ENCODE measurements at regions not wholly inside any gene's neighbourhood (a gene's known extent, or its start where the extent isn't known, plus 50 kb on each side); places are given as distances from the start of the nearest gene placed in this dataset.
"Not testable (repeated sequence)": the region's sequence is repeated elsewhere in the genome, so short reads cannot be mapped to it uniquely, and the experiment has no call there.

DNA sequence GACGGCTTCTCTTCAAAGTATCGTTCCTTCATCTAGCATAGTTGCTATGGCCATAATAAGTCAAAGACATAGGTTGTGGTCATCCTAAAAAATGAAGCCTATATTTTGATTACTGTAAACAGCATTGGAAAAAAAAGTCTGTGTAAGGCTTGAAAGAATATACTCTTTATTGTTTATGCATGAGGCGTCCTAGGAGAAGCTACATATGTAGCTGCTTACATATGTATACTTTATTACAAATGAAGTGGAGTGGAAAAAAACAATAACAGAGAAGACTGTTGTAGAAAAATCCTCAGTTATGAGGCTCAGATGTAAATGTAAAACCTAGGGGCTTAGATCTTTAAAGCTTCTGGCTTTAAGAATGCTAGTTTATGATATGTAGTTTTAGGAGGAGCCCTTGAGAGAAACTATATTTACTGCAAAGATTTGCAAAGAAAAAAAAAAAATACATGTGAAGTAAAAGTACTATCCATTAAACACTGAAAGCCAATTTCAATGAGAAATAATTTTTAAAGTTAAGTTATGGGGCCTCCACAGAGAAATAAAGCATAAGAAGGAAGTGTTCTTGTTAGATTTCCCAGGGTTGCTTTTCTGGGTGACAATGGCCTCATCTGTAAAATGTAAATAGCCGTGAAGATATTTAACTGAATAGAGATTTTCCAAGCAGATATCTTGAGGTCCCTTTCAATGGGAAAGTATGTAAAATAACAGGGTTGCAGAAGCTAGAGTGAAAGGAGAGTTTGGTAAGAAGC is 598.2 kb downstream of the TRIML1 start:
- no peak for DNase-seq
- WGBS, 2 donors: 92 to 94% methylated on average over 4 of the region's 4 CpGs
- intact Hi-C loops (cut with DNase I): no loop called here
- Histone ChIP-seq H3K27me3 (no peaks in the 10 kb centered on the region), H3K4me3 (replicated peaks in 1 of 3) (no peak overlapping the region), H3K4me1 (no peaks in the 10 kb centered on the region), H3K36me3 (no peaks in the 10 kb centered on the region), H3K9me3 (no peaks in the 10 kb centered on the region), H3K27ac (no peak overlapping the region)
- no peak for TF ChIP-seq POLR2A (IDR thresholded peaks at IDR 0.05)
- TF ChIP-seq, protein P1, sequence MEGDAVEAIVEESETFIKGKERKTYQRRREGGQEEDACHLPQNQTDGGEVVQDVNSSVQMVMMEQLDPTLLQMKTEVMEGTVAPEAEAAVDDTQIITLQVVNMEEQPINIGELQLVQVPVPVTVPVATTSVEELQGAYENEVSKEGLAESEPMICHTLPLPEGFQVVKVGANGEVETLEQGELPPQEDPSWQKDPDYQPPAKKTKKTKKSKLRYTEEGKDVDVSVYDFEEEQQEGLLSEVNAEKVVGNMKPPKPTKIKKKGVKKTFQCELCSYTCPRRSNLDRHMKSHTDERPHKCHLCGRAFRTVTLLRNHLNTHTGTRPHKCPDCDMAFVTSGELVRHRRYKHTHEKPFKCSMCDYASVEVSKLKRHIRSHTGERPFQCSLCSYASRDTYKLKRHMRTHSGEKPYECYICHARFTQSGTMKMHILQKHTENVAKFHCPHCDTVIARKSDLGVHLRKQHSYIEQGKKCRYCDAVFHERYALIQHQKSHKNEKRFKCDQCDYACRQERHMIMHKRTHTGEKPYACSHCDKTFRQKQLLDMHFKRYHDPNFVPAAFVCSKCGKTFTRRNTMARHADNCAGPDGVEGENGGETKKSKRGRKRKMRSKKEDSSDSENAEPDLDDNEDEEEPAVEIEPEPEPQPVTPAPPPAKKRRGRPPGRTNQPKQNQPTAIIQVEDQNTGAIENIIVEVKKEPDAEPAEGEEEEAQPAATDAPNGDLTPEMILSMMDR (IDR thresholded peaks at IDR 0.05): no peak

DNA sequence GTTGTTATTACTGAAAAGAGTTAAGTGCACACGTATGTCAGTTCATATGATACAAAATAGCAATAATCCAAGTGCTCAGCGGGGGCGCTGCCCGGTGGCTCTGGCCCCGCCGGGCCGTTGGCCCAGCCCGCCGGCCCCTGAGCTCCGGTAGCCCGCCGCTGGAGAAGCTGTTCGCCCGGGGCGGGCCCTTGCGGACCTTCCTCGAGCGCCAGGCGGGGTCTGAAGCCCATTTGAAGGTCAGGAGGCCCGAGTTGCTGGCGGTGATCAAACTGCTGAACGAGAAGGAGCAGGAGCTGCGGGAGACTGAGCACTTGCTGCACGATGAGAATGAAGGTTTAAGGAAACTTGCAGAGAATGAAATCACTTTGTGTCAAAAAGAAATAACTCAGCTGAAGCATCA is 599.0 kb downstream of the TRIML1 start:
- intact Hi-C loops (cut with DNase I); H3K36me3 ChIP-seq; H3K9me3 ChIP-seq; H3K27ac ChIP-seq; DNase-seq; H3K4me1 ChIP-seq; H3K27me3 ChIP-seq: not testable (repeated sequence)
- 91 to 94% methylated on average over 24 of the region's 24 CpGs for WGBS, 2 donors
- peak overlapping the region in 1 of 3 donors; percentile 23 for H3K4me3 ChIP-seq (replicated peaks in 1 of 3)

DNA sequence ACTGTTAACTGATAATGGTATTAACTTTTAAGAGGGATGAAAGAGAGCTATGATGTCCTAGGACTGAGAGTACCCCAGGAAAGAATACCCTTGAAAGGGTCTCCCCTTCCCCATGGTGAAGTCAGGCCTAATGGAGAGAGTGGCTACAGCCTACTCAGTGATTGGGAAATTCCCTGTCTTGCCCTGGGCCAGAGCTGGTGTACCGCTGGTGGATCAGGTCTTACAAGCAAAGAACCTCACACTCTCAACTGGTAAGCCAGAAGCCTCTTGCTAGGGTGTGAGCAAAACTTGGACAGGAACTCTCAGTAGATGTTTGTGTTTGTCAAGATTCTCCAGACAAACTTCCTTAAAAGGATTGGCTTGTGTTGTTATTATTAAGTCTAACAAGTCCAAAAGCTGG is 600.9 kb downstream of the TRIML1 start:
- no CpG with 5 or more reads among the region's 1 CpG for WGBS, 2 donors
- H3K4me1 ChIP-seq; intact Hi-C loops (cut with DNase I); H3K4me3 ChIP-seq (replicated peaks in 1 of 3); H3K36me3 ChIP-seq; H3K27ac ChIP-seq; H3K9me3 ChIP-seq; H3K27me3 ChIP-seq; DNase-seq: not testable (repeated sequence)

DNA sequence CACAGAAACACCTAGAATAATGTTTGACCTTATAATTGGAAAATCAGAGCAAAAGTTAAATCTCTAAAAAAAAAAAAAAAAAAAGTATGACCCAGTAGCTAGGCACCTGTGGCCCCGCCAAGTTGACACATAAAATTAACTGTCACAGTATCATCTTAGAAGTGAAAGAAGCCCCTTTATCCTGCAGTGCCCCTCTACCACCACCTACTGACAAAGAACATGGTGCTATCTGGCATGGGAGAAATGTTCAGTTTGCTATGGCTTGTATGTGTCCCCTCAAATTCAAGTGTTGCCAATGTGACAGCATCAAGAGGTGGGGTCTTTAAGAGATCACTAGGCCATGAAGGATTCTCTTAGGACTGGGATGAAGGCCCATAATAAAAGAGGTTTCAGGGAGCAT is 601.5 kb downstream of the TRIML1 start:
- H3K36me3 ChIP-seq; H3K9me3 ChIP-seq; intact Hi-C loops (cut with DNase I); DNase-seq; H3K27ac ChIP-seq; H3K4me1 ChIP-seq; H3K27me3 ChIP-seq; H3K4me3 ChIP-seq (replicated peaks in 1 of 3): not testable (repeated sequence)
- 57 to 100% methylated on average over 1 of the region's 1 CpG for WGBS, 2 donors

DNA sequence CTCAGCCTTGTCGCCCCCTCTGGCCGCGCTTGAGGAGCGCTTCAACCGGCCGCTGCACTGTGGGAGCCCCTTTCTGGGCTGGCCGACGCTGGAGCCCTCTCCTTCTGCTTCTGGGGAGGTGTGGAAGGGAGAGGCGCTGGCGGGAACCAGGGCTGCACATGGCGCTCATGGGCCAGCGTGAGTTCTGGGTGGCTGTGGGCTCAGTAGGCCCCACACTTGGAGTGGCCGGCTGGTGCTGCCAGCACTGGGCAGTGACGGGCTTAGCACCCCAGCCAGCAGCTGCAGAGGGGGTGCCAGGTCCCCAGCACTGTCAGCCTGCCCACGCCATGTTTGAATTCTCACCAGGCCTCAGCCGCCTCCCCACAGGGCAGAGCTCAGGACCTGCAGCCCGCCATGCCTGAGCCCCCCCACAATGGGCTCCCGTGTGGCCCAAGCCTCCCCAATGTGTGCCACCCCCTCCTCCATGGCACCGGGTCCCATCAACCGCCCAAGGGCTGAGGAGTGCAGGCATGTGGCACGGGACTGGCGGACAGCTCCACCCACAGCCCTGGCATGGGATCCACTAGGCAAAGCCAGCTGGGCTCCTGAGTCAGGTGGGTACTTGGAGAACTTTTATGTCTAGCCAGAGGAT is 615.2 kb downstream of the TRIML1 start:
- intact Hi-C loops (cut with DNase I): no loop called here
- H3K36me3 ChIP-seq: no peaks in the 10 kb centered on the region
- WGBS, 2 donors: 86 to 93% methylated on average over 9 to 16 of the region's 22 CpGs
- no peaks in the 10 kb centered on the region for H3K9me3 ChIP-seq
- H3K27ac ChIP-seq: no peak overlapping the region
- no peaks in the 10 kb centered on the region for H3K4me1 ChIP-seq
- TF ChIP-seq POLR2A (IDR thresholded peaks at IDR 0.05): no peak
- TF ChIP-seq, protein P1 (IDR thresholded peaks at IDR 0.05): no peak
- no peak overlapping the region for H3K4me3 ChIP-seq (replicated peaks in 1 of 3)
- DNase-seq: no peak
- no peaks in the 10 kb centered on the region for H3K27me3 ChIP-seq

DNA sequence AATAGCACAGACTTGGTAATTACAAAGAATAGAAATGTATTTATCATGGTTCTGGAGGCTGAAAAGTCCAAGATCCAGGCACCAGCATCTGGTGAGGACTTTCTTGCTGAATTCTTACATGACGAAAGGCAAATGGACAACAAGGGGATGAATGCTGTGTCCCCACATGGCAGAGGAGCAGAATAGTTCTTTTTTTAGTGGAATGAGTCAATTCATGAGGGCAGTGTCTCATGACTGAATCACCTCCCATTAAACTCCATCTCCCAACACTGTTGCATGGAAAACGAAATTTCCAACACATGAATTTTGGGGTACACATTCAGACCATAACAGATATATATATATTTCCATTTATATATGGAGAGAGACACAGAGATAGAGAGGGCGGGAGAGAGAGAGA is 628.3 kb downstream of the TRIML1 start:
- TF ChIP-seq, protein P1 (IDR thresholded peaks at IDR 0.05): no peak
- no peak for TF ChIP-seq POLR2A (IDR thresholded peaks at IDR 0.05)
- DNase-seq: no peak
- Histone ChIP-seq H3K9me3 (no peaks in the 10 kb centered on the region), H3K36me3 (no peaks in the 10 kb centered on the region), H3K4me3 (replicated peaks in 1 of 3) (no peak overlapping the region), H3K27ac (no peak overlapping the region), H3K4me1 (no peaks in the 10 kb centered on the region), H3K27me3 (no peaks in the 10 kb centered on the region)
- intact Hi-C loops (cut with DNase I): no loop called here
- WGBS, 2 donors: 75 to 78% methylated on average over 3 of the region's 3 CpGs

Measured in thyroid gland (tissue), 4 donors.